ENCODE measurements at regions not wholly inside any gene's neighbourhood (a gene's known extent, or its start where the extent isn't known, plus 50 kb on each side); places are given as distances from the start of the nearest gene placed in this dataset.

- no peak for TF ChIP-seq CTCF (conservative IDR thresholded peaks at IDR 0.05; ENCODE audit: low read length)
- no peak overlapping the region for H3K4me3 ChIP-seq (ENCODE audit: low read length)
- DNase-seq (ENCODE audit: low read depth) = no peak
These were observed 204.1 kb upstream of the SUCLG2 start for GRCh38 chr3:67858492-67858891.

GRCh38 chr3:67856718-67857117 lies 202.3 kb upstream of the SUCLG2 start:
- no peak overlapping the region for H3K4me3 ChIP-seq (ENCODE audit: low read length)
- no peak for TF ChIP-seq CTCF (conservative IDR thresholded peaks at IDR 0.05; ENCODE audit: low read length)
- DNase-seq (ENCODE audit: low read depth) = no peak

DNA sequence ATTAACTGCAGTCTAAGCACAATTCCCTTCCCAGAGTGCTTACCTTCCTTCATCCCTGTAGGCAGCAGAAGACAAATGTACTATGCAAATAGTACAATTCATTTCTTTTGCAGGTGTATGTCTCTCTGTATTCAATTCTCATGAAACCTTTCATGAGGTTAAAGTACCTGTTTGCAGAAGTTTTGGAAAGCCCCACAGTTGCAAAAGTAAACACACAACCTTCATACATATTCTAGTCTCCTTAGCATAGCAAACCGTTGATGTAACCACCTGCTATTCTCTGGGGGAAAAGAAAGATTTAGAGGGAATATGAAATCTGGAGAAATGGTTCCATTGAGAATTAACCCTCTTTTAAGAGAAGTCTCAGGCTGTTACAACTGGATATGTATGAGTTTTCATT lies 200.3 kb upstream of the SUCLG2 start:
- H3K4me3 ChIP-seq (ENCODE audit: low read length) = no peak overlapping the region
- no peak for TF ChIP-seq CTCF (conservative IDR thresholded peaks at IDR 0.05; ENCODE audit: low read length)
- DNase-seq (ENCODE audit: low read depth) = no peak

DNA sequence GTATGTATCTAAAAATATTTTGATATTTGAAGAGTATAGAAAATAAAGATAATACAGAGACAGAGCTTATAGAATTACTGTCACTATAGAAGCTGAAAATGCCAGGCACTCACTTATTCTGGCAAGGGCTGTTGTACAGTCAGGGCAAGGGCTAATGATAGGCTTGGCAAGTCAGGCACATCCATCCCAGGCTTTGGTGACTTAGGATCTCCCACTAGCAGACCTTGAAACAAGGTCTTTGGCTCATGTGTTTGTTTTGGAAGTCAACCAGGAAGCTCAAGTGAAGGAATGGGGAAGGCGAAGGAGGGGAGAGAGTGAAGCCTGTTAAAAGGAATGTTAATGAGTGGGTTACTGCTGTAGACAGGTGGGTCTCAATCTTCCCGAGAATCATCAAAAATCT lies 199.1 kb upstream of the SUCLG2 start:
- TF ChIP-seq CTCF (conservative IDR thresholded peaks at IDR 0.05; ENCODE audit: low read length) = no peak
- no peak for DNase-seq (ENCODE audit: low read depth)
- H3K4me3 ChIP-seq (ENCODE audit: low read length) = no peak overlapping the region

DNA sequence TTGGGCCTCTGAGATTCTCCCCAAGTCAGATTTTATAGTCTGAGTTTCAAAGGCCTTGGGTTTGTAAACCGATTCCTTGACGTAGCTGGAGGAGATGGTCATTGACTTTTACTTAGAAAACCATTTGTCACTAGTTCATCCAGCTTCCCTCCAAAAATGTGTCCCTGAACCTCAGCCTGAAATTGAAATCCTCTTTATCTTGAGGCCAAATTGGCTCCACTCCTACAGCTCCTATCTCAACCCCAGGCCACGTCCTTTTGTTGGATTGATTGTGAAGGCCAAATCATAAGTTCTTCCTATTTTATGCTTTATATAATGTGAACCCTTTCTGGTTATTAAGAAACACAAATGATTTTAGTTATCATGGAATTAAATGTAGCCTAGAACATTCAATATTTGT lies 193.9 kb upstream of the SUCLG2 start:
- DNase-seq (ENCODE audit: low read depth) = no peak
- H3K4me3 ChIP-seq (ENCODE audit: low read length) = no peak overlapping the region
- TF ChIP-seq CTCF (conservative IDR thresholded peaks at IDR 0.05; ENCODE audit: low read length) = no peak

- TF ChIP-seq CTCF (conservative IDR thresholded peaks at IDR 0.05; ENCODE audit: low read length) = no peak
- DNase-seq (ENCODE audit: low read depth) = no peak
- no peak overlapping the region for H3K4me3 ChIP-seq (ENCODE audit: low read length)
These were observed 191.8 kb upstream of the SUCLG2 start for GRCh38 chr3:67846166-67846565.

GRCh38 chr3:67832817-67833216 lies 178.4 kb upstream of the SUCLG2 start:
- TF ChIP-seq CTCF (conservative IDR thresholded peaks at IDR 0.05; ENCODE audit: low read length) = no peak
- no peak for DNase-seq (ENCODE audit: low read depth)
- no peak overlapping the region for H3K4me3 ChIP-seq (ENCODE audit: low read length)
